ENCODE measurements at regions not wholly inside any gene's neighbourhood (a gene's known extent, or its start where the extent isn't known, plus 50 kb on each side); places are given as distances from the start of the nearest gene placed in this dataset.

GRCh38 chr2:15797939-15798281, 142.4 kb upstream of the MYCN start:
- no peaks in the 10 kb centered on the region for H3K36me3 Mint-ChIP-seq (ENCODE audit: low read depth)
- CTCF ChIA-PET, result no interaction called here
- no peak overlapping the region for H3K4me3 Mint-ChIP-seq
- DNase-seq, result no peak
- H3K27ac Mint-ChIP-seq, result no peak overlapping the region
- POLR2A ChIA-PET, result no interaction called here
- H3K27me3 Mint-ChIP-seq, result no peaks in the 10 kb centered on the region
- H3K9me3 Mint-ChIP-seq, result no peaks in the 10 kb centered on the region
- H3K4me1 Mint-ChIP-seq, result no peaks in the 10 kb centered on the region

- no peak for DNase-seq
- CTCF ChIA-PET, result no interaction called here
- Mint-ChIP-seq H3K9me3 (no peaks in the 10 kb centered on the region), H3K27me3 (no peaks in the 10 kb centered on the region), H3K27ac (no peak overlapping the region), H3K36me3 (ENCODE audit: low read depth) (no peaks in the 10 kb centered on the region), H3K4me1 (no peaks in the 10 kb centered on the region), H3K4me3 (no peak overlapping the region)
- POLR2A ChIA-PET, result no interaction called here
These were observed 141.5 kb upstream of the MYCN start for GRCh38 chr2:15798701-15799431.

- Mint-ChIP-seq H3K4me3 (no peak overlapping the region), H3K27me3 (no peaks in the 10 kb centered on the region)
- no peak for DNase-seq
These were observed 140.9 kb upstream of the MYCN start for GRCh38 chr2:15799432-15799827.

GRCh38 chr2:15800495-15801329, 139.6 kb upstream of the MYCN start:
- DNase-seq, result no peak
- H3K27me3 Mint-ChIP-seq, result no peaks in the 10 kb centered on the region
- H3K36me3 Mint-ChIP-seq (ENCODE audit: low read depth), result no peaks in the 10 kb centered on the region
- ChIA-PET CTCF (no interaction called here), POLR2A (no interaction called here)
- no peaks in the 10 kb centered on the region for H3K9me3 Mint-ChIP-seq
- no peak overlapping the region for H3K27ac Mint-ChIP-seq
- no peaks in the 10 kb centered on the region for H3K4me1 Mint-ChIP-seq
- H3K4me3 Mint-ChIP-seq, result no peak overlapping the region

More at GRCh38 chr2:15799432-15799827, 140.9 kb upstream of the MYCN start:
- ChIA-PET POLR2A (no interaction called here), CTCF (no interaction called here)
- H3K9me3 Mint-ChIP-seq, result no peaks in the 10 kb centered on the region
- no peaks in the 10 kb centered on the region for H3K4me1 Mint-ChIP-seq
- no peaks in the 10 kb centered on the region for H3K36me3 Mint-ChIP-seq (ENCODE audit: low read depth)
- no peak overlapping the region for H3K27ac Mint-ChIP-seq

- H3K9me3 Mint-ChIP-seq, result no peaks in the 10 kb centered on the region
- H3K4me1 Mint-ChIP-seq, result no peaks in the 10 kb centered on the region
- H3K36me3 Mint-ChIP-seq (ENCODE audit: low read depth), result no peaks in the 10 kb centered on the region
- no peak for DNase-seq
- CTCF ChIA-PET, result no interaction called here
- POLR2A ChIA-PET, result no interaction called here
- H3K27ac Mint-ChIP-seq, result no peak overlapping the region
- no peaks in the 10 kb centered on the region for H3K27me3 Mint-ChIP-seq
- no peak overlapping the region for H3K4me3 Mint-ChIP-seq
These were observed 138.9 kb upstream of the MYCN start for GRCh38 chr2:15801439-15801838.

- no peaks in the 10 kb centered on the region for H3K9me3 Mint-ChIP-seq
- POLR2A ChIA-PET, result no interaction called here
- CTCF ChIA-PET, result no interaction called here
- DNase-seq, result no peak
- H3K27me3 Mint-ChIP-seq, result no peaks in the 10 kb centered on the region
- H3K27ac Mint-ChIP-seq, result no peak overlapping the region
- no peak overlapping the region for H3K4me3 Mint-ChIP-seq
- H3K36me3 Mint-ChIP-seq (ENCODE audit: low read depth), result no peaks in the 10 kb centered on the region
- H3K4me1 Mint-ChIP-seq, result no peaks in the 10 kb centered on the region
These were observed 138.4 kb upstream of the MYCN start for GRCh38 chr2:15801904-15802303.

GRCh38 chr2:15802657-15803542, 137.4 kb upstream of the MYCN start:
- Mint-ChIP-seq H3K4me3 (no peak overlapping the region), H3K4me1 (no peaks in the 10 kb centered on the region), H3K36me3 (ENCODE audit: low read depth) (no peaks in the 10 kb centered on the region), H3K27ac (no peak overlapping the region), H3K9me3 (no peaks in the 10 kb centered on the region), H3K27me3 (no peaks in the 10 kb centered on the region)
- DNase-seq, result no peak
- CTCF ChIA-PET, result no interaction called here
- POLR2A ChIA-PET, result no interaction called here

GRCh38 chr2:15803543-15804245, 136.7 kb upstream of the MYCN start:
- DNase-seq, result no peak
- H3K36me3 Mint-ChIP-seq (ENCODE audit: low read depth), result no peaks in the 10 kb centered on the region
- no peak overlapping the region for H3K4me3 Mint-ChIP-seq
- ChIA-PET CTCF (no interaction called here), POLR2A (no interaction called here)
- no peaks in the 10 kb centered on the region for H3K9me3 Mint-ChIP-seq
- no peak overlapping the region for H3K27ac Mint-ChIP-seq
- H3K27me3 Mint-ChIP-seq, result no peaks in the 10 kb centered on the region
- no peaks in the 10 kb centered on the region for H3K4me1 Mint-ChIP-seq

- H3K4me1 Mint-ChIP-seq, result no peaks in the 10 kb centered on the region
- H3K27me3 Mint-ChIP-seq, result no peaks in the 10 kb centered on the region
- no peak for DNase-seq
- POLR2A ChIA-PET, result no interaction called here
- no peak overlapping the region for H3K27ac Mint-ChIP-seq
- H3K36me3 Mint-ChIP-seq (ENCODE audit: low read depth), result no peaks in the 10 kb centered on the region
- CTCF ChIA-PET, result no interaction called here
- H3K4me3 Mint-ChIP-seq, result no peak overlapping the region
- no peaks in the 10 kb centered on the region for H3K9me3 Mint-ChIP-seq
These were observed 136.1 kb upstream of the MYCN start for GRCh38 chr2:15804246-15804619.

GRCh38 chr2:15804691-15805090, 135.7 kb upstream of the MYCN start:
- H3K9me3 Mint-ChIP-seq, result no peaks in the 10 kb centered on the region
- no peak for DNase-seq
- no peak overlapping the region for H3K27ac Mint-ChIP-seq
- no peaks in the 10 kb centered on the region for H3K4me1 Mint-ChIP-seq
- no peak overlapping the region for H3K4me3 Mint-ChIP-seq
- H3K27me3 Mint-ChIP-seq, result no peaks in the 10 kb centered on the region
- H3K36me3 Mint-ChIP-seq (ENCODE audit: low read depth), result no peaks in the 10 kb centered on the region
- CTCF ChIA-PET, result no interaction called here
- POLR2A ChIA-PET, result no interaction called here

- no peaks in the 10 kb centered on the region for H3K36me3 Mint-ChIP-seq (ENCODE audit: low read depth)
- no peaks in the 10 kb centered on the region for H3K27me3 Mint-ChIP-seq
- CTCF ChIA-PET, result no interaction called here
- no peak overlapping the region for H3K27ac Mint-ChIP-seq
- POLR2A ChIA-PET, result no interaction called here
- no peaks in the 10 kb centered on the region for H3K4me1 Mint-ChIP-seq
- H3K9me3 Mint-ChIP-seq, result no peaks in the 10 kb centered on the region
- DNase-seq, result no peak
- H3K4me3 Mint-ChIP-seq, result no peak overlapping the region
These were observed 135.1 kb upstream of the MYCN start for GRCh38 chr2:15805206-15805605.

- no peak overlapping the region for H3K27ac Mint-ChIP-seq
These were observed 134.6 kb upstream of the MYCN start for GRCh38 chr2:15805772-15806171.

GRCh38 chr2:15806801-15807417, 133.4 kb upstream of the MYCN start:
- Mint-ChIP-seq H3K4me3 (no peak overlapping the region), H3K27me3 (no peaks in the 10 kb centered on the region), H3K4me1 (no peaks in the 10 kb centered on the region), H3K9me3 (no peaks in the 10 kb centered on the region), H3K36me3 (ENCODE audit: low read depth) (no peaks in the 10 kb centered on the region), H3K27ac (no peak overlapping the region)
- POLR2A ChIA-PET, result no interaction called here
- CTCF ChIA-PET, result no interaction called here
- no peak for DNase-seq

More at GRCh38 chr2:15805772-15806171, 134.6 kb upstream of the MYCN start:
- DNase-seq, result no peak
- no peaks in the 10 kb centered on the region for H3K4me1 Mint-ChIP-seq
- no peaks in the 10 kb centered on the region for H3K27me3 Mint-ChIP-seq
- no peaks in the 10 kb centered on the region for H3K36me3 Mint-ChIP-seq (ENCODE audit: low read depth)
- CTCF ChIA-PET, result no interaction called here
- H3K9me3 Mint-ChIP-seq, result no peaks in the 10 kb centered on the region
- H3K4me3 Mint-ChIP-seq, result no peak overlapping the region
- POLR2A ChIA-PET, result no interaction called here

Measured in activated CD4-positive, alpha-beta memory T cell treated with anti-CD3 and anti-CD28 coated beads, Interleukin-2, amount 10 ng/mL, durations not matched to agents 7 days and 5 days (primary cell).